ENCODE measurements at regions not wholly inside any gene's neighbourhood (a gene's known extent, or its start where the extent isn't known, plus 50 kb on each side); places are given as distances from the start of the nearest gene placed in this dataset.

DNA sequence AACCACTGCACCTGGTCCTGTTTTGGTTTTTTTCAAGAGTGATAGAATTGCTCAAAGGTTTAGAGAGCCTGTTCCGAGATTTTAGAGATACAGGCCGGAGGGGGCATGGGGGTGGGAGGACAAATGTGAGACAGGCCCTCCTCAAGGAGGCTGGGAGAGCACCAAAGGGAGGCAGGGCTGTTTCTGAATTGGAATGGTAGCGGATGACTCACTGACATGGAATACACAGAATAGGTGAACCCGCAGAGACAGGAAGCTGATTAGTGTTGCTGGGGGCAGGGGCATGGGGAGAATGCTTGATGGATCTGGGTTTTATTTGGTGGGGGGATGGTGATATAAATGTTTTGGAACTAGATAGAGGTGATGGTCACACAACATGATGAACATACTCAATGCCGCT lies 111.0 kb upstream of the MGAT5 start:
- Histone ChIP-seq H3K4me2 (no peak overlapping the region), H3K36me3 (replicated peaks in 1 of 2; ENCODE audit: control insufficient read depth in 1 of 2, insufficient read depth in 2 of 2, low read length in 1 of 2) (no peaks in the 10 kb centered on the region), H3K27me3 (ENCODE audit: insufficient read depth) (no peaks in the 10 kb centered on the region), H3K4me1 (ENCODE audit: control insufficient read depth in 1 of 2, insufficient read depth in 2 of 2, low read depth in 1 of 2, low read length in 1 of 2) (peaks cover 21 to 28% of the 10 kb centered on the region in 2 experiments; a peak in 3 of 4 replicates), H3K4me3 (ENCODE audit: low read depth in 2 of 2, low read length in 1 of 2) (no peak overlapping the region), H3K9me2 (no peaks in the 10 kb centered on the region), H4K20me1 (ENCODE audit: insufficient read depth) (no peaks in the 10 kb centered on the region), H3K27ac (ENCODE audit: low read depth in 2 of 2, low read length in 1 of 2) (no peak overlapping the region), H2AFZ (ENCODE audit: low read depth) (no peak overlapping the region), H3K9ac (no peak overlapping the region), H3F3A (replicated peaks; ENCODE audit: insufficient read depth) (peaks cover 3% of the 10 kb centered on the region), H3K79me2 (ENCODE audit: insufficient read depth) (peaks cover 26% of the 10 kb centered on the region), H3K9me3 (no peaks in the 10 kb centered on the region)
- 63% methylated on average over 5 of the region's 5 CpGs for WGBS (ENCODE audit: low lambda C conversion rate)
- ChIA-PET CTCF (interaction anchor here (0.7 to 1.2 kb wide), 2 partner anchors 14 to 316 kb away, joined by 3 read pairs; no protein-coding TSS in a partner anchor), POLR2A (no interaction called here)
- no peak for TF ChIP-seq MEF2A (IDR thresholded peaks at IDR 0.05; ENCODE audit: borderline replicate concordance, low read depth)
- TF ChIP-seq FOXM1 (IDR thresholded peaks at IDR 0.05; ENCODE audit: low read depth) = no peak
- TF ChIP-seq EP300 (IDR thresholded peaks at IDR 0.05; ENCODE audit: borderline replicate concordance in 1 of 2, low read depth in 1 of 2, low read length in 1 of 2) = no peak
- no peak for TF ChIP-seq ELF1 (IDR thresholded peaks at IDR 0.05)
- no peak for TF ChIP-seq TAF1 (IDR thresholded peaks at IDR 0.05; ENCODE audit: borderline replicate concordance, low read depth, low read length)
- TF ChIP-seq, protein P1, sequence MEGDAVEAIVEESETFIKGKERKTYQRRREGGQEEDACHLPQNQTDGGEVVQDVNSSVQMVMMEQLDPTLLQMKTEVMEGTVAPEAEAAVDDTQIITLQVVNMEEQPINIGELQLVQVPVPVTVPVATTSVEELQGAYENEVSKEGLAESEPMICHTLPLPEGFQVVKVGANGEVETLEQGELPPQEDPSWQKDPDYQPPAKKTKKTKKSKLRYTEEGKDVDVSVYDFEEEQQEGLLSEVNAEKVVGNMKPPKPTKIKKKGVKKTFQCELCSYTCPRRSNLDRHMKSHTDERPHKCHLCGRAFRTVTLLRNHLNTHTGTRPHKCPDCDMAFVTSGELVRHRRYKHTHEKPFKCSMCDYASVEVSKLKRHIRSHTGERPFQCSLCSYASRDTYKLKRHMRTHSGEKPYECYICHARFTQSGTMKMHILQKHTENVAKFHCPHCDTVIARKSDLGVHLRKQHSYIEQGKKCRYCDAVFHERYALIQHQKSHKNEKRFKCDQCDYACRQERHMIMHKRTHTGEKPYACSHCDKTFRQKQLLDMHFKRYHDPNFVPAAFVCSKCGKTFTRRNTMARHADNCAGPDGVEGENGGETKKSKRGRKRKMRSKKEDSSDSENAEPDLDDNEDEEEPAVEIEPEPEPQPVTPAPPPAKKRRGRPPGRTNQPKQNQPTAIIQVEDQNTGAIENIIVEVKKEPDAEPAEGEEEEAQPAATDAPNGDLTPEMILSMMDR (IDR thresholded peaks at IDR 0.05) = no peak
- TF ChIP-seq JUND (IDR thresholded peaks at IDR 0.05) = 0 out of 2 replicates have a peak, but pooled peaks have one; percentile 29
- TF ChIP-seq TCF12 (IDR thresholded peaks at IDR 0.05) = peak; percentile 10; the same call in 1 of the 2 replicates
- no peak for TF ChIP-seq EZH2phosphoT487 (IDR thresholded peaks at IDR 0.05; ENCODE audit: borderline replicate concordance, low read depth)
- TF ChIP-seq, protein P2, sequence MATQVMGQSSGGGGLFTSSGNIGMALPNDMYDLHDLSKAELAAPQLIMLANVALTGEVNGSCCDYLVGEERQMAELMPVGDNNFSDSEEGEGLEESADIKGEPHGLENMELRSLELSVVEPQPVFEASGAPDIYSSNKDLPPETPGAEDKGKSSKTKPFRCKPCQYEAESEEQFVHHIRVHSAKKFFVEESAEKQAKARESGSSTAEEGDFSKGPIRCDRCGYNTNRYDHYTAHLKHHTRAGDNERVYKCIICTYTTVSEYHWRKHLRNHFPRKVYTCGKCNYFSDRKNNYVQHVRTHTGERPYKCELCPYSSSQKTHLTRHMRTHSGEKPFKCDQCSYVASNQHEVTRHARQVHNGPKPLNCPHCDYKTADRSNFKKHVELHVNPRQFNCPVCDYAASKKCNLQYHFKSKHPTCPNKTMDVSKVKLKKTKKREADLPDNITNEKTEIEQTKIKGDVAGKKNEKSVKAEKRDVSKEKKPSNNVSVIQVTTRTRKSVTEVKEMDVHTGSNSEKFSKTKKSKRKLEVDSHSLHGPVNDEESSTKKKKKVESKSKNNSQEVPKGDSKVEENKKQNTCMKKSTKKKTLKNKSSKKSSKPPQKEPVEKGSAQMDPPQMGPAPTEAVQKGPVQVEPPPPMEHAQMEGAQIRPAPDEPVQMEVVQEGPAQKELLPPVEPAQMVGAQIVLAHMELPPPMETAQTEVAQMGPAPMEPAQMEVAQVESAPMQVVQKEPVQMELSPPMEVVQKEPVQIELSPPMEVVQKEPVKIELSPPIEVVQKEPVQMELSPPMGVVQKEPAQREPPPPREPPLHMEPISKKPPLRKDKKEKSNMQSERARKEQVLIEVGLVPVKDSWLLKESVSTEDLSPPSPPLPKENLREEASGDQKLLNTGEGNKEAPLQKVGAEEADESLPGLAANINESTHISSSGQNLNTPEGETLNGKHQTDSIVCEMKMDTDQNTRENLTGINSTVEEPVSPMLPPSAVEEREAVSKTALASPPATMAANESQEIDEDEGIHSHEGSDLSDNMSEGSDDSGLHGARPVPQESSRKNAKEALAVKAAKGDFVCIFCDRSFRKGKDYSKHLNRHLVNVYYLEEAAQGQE (IDR thresholded peaks at IDR 0.05; ENCODE audit: low read depth, low read length) = no peak
- TF ChIP-seq, protein P3, sequence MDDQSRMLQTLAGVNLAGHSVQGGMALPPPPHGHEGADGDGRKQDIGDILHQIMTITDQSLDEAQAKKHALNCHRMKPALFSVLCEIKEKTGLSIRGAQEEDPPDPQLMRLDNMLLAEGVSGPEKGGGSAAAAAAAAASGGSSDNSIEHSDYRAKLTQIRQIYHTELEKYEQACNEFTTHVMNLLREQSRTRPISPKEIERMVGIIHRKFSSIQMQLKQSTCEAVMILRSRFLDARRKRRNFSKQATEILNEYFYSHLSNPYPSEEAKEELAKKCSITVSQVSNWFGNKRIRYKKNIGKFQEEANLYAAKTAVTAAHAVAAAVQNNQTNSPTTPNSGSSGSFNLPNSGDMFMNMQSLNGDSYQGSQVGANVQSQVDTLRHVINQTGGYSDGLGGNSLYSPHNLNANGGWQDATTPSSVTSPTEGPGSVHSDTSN (IDR thresholded peaks at IDR 0.05) = no peak
- TF ChIP-seq, protein P4, sequence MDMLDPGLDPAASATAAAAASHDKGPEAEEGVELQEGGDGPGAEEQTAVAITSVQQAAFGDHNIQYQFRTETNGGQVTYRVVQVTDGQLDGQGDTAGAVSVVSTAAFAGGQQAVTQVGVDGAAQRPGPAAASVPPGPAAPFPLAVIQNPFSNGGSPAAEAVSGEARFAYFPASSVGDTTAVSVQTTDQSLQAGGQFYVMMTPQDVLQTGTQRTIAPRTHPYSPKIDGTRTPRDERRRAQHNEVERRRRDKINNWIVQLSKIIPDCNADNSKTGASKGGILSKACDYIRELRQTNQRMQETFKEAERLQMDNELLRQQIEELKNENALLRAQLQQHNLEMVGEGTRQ (IDR thresholded peaks at IDR 0.05; ENCODE audit: borderline replicate concordance, low read depth, low read length) = no peak
- no peak for TF ChIP-seq RXRA (IDR thresholded peaks at IDR 0.05; ENCODE audit: borderline replicate concordance, low read depth)
- no peak for TF ChIP-seq FOXJ3 (CRISPR knock-in tag; IDR thresholded peaks at IDR 0.05)
- no peak for TF ChIP-seq GABPA (IDR thresholded peaks at IDR 0.05; ENCODE audit: low read depth)
- TF ChIP-seq YY1 (IDR thresholded peaks at IDR 0.05; ENCODE audit: low read depth) = no peak
- peak; percentile 67; the same call in 1 of the 2 replicates for TF ChIP-seq FOSL2 (IDR thresholded peaks at IDR 0.05; ENCODE audit: borderline replicate concordance, low read depth)
- TF ChIP-seq, protein P5, sequence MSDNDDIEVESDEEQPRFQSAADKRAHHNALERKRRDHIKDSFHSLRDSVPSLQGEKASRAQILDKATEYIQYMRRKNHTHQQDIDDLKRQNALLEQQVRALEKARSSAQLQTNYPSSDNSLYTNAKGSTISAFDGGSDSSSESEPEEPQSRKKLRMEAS (IDR thresholded peaks at IDR 0.05; ENCODE audit: low read depth) = no peak
- TF ChIP-seq GATA2 (CRISPR knock-in tag; IDR thresholded peaks at IDR 0.05) = no peak
- TF ChIP-seq RAD21 (IDR thresholded peaks at IDR 0.05; ENCODE audit: low read length) = no peak
- TF ChIP-seq TEAD4 (IDR thresholded peaks at IDR 0.05; ENCODE audit: borderline replicate concordance, insufficient read depth) = no peak
- TF ChIP-seq, protein P6, sequence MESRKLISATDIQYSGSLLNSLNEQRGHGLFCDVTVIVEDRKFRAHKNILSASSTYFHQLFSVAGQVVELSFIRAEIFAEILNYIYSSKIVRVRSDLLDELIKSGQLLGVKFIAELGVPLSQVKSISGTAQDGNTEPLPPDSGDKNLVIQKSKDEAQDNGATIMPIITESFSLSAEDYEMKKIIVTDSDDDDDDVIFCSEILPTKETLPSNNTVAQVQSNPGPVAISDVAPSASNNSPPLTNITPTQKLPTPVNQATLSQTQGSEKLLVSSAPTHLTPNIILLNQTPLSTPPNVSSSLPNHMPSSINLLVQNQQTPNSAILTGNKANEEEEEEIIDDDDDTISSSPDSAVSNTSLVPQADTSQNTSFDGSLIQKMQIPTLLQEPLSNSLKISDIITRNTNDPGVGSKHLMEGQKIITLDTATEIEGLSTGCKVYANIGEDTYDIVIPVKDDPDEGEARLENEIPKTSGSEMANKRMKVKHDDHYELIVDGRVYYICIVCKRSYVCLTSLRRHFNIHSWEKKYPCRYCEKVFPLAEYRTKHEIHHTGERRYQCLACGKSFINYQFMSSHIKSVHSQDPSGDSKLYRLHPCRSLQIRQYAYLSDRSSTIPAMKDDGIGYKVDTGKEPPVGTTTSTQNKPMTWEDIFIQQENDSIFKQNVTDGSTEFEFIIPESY (IDR thresholded peaks at IDR 0.05; ENCODE audit: borderline replicate concordance, low read depth) = no peak
- no peak for TF ChIP-seq SIN3A (IDR thresholded peaks at IDR 0.05; ENCODE audit: borderline replicate concordance, low read depth, low read length)
- DNase-seq = no peak
